Heart left ventricle (tissue), 13 donors: ENCODE measurements at regions not wholly inside any gene's neighbourhood (a gene's known extent, or its start where the extent isn't known, plus 50 kb on each side); places are given as distances from the start of the nearest gene placed in this dataset.

ENCODE experiments used
- CTCF ChIP-seq, 12 donors: fragments of 200-600 bp; sonication (generic) in 4 of 12; IDR thresholded peaks; one replicate each; pipeline versions ENCODE4 v1.5.0 to v1.8.0; 2018 to 2022; ENCODE audit warnings: antibody characterized with exemption in 12 of 12, mild to moderate bottlenecking in 5 of 12
- POLR2A ChIP-seq, 2 donors: fragments of 450-650 bp; IDR thresholded peaks; one replicate each; pipeline ENCODE4 v1.6.1; 2017; ENCODE audit warnings: antibody characterized with exemption in 2 of 2, mild to moderate bottlenecking in 2 of 2, moderate library complexity in 2 of 2
- donor health status: ischemic (EF 13 %, LVEDD 7.1; RV severe dilation, severe dysfunction).
- donor health status: DM: no; HTN: yes; CAD: no.
- donor health status: DM: no; HTN: no; CAD: no.
- donor health status: ischemic (EF 25% LVEDD 6.9; RV normal size, moderate dysfunction).
- donor health status: ischemic (EF 25% LVEDD 5.7; RV mildly dilated, moderate dysfunction).
- donor health status: ischemic (EF 35%, LVEDD 5.7; RV mildly dilated, moderate dysfunction).
- donor health status: nonischemic (EF 11% LVEDD 7.7; RV severe dilation, severe dysfunction).
- donor health status: DM: yes; HTN: yes; CAD: no.
- donor health status: PGD.
- donor health status: ischemic (EF 29% LVEDD 5.4; RV normal size, mild dysfunction).
- donor health status: nonischemic (EF 23%, LVEDD 6.1; RV moderate dilation, normal function).

GRCh38 chr16:58863761-58864160, 129.6 kb upstream of the GOT2 start:
- TF ChIP-seq CTCF (IDR thresholded peaks at IDR 0.05) (no peak), POLR2A (IDR thresholded peaks at IDR 0.05) (no peak)
